NCI-H187 (cell line): ENCODE measurements at regions not wholly inside any gene's neighbourhood (a gene's known extent, or its start where the extent isn't known, plus 50 kb on each side); places are given as distances from the start of the nearest gene placed in this dataset.
"Not testable (repeated sequence)": the region's sequence is repeated elsewhere in the genome, so short reads cannot be mapped to it uniquely, and the experiment has no call there.

ENCODE experiments used
- DNase-seq, 2 experiments: peaks; one replicate each; lab custom pipeline; 2025; lab: John Stamatoyannopoulos, UW

- no peak for DNase-seq
Measured at GRCh38 chr1:235059221-235059620, 69.4 kb downstream of the TOMM20 start.

DNA sequence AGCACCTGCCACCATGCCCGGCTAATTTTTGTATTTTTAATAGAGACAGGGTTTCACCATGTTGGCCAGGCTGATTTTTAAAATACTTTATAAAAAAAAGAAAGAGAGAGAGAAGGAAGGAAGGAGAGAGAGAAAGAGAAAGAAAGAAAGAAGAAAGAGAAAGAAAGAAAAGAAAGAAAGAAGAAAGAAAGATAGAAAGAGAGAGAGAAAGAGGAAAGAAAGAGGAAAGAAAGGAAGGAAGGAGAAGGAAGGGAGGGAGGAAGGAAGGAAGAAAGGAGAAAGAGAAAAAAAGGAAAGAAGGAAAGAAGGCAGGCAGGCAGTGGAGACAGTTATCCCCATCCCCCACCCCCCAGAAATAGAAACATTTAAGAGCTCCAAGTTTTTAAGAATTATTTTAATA, 69.9 kb downstream of the TOMM20 start:
- DNase-seq: no peak

GRCh38 chr1:235057385-235058306, 71.0 kb downstream of the TOMM20 start:
- no peak for DNase-seq

DNA sequence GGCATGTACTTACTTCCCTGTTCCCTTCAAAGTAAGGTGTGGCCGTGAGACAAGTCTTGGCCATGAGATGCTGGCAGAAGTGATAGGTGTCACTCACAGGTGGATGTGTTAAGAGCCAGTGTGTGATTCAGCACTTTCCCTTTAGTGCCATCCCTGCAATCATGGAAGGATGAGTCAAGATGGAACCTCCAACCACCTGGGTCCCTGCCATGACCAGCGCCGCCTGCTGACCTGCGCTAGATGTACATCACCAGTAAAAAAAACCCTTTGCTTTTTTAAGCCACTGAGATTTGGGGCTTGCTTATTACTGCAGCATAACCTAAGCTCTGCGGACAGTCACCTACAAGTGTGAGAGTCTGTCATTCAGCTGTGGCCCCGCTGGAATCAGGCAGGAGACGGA, 71.7 kb downstream of the TOMM20 start:
- DNase-seq: no peak

DNA sequence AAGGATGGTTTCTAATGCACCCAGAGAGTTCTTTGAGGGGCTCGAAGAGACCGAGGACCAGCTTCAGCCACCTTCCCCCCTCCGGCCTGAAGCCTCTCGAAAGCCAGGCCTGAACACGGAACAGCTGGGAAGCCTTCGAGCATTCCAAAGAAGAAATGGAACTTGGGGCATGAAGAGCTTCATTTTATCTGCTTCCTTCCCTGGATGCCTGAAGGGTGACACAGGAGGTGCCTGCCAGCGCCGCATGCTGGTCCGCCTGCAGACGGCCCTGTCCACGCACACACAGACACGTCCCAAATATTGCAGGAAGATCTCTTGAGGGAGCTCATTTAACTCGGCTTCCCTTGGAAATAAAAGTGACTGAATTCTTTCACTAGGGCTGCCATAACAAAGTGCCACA, 73.7 kb downstream of the TOMM20 start:
- DNase-seq: no peak

DNA sequence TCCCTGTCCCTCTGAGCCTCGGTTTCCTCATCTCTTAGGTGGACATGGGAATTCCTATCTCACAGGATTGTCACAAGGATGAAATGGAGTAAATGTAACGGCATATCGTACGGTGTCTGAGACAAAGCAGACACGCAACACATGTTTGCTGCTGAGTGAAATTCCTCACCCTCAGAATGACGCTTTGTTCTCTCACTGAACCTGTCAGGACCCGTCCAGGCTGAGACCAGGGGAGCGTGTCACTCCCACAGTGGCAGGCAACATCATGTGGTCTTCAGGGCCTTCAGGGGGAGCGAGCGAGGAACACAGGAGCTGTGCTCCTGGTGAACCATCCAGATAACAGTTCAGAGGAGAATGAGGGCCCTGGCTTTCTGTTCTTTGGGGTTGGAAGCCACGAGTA, 74.2 kb downstream of the TOMM20 start:
- DNase-seq: no peak

GRCh38 chr1:235052067-235053008, 76.3 kb downstream of the TOMM20 start:
- no peak for DNase-seq

DNA sequence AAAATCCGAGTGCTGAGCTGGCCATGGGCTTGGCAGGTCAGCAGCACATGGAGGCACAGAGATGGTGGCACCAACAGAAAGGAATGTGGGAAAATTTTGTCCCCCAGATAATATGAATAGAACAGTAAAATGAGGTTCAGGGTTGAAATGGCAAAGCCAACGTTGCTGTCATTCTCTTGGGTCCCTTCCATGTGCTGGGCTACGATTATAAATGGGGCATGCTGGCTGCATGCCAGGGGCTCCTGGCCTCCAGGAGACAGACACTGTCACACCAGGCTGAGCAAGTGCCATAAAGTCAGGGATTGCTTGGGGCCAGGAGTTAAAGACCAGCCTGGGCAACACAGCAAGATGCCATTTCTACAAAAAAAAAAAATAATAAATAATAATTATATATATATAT, 77.1 kb downstream of the TOMM20 start:
- no peak for DNase-seq

DNA sequence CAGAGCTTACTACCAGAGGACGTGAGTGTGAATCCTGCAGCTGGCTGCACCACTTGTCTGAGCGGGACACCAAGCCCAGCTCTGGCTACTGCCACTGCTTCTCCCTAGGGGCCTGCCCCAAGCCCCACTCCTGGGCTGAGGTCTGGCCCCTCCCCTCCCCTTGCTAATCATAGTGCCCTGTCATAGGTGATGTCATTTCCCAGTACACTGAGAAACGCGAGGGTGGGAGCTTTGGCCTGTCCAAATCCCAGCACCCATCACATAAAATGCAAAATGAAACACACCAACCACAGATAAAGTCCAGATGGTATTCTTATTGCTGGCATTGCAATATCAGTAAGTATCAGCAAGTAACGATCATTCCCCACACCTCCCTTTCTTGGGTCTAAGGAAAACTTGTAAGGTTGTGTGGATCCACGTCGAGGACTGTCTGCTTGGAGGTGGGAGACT, 77.7 kb downstream of the TOMM20 start:
- no peak for DNase-seq

DNA sequence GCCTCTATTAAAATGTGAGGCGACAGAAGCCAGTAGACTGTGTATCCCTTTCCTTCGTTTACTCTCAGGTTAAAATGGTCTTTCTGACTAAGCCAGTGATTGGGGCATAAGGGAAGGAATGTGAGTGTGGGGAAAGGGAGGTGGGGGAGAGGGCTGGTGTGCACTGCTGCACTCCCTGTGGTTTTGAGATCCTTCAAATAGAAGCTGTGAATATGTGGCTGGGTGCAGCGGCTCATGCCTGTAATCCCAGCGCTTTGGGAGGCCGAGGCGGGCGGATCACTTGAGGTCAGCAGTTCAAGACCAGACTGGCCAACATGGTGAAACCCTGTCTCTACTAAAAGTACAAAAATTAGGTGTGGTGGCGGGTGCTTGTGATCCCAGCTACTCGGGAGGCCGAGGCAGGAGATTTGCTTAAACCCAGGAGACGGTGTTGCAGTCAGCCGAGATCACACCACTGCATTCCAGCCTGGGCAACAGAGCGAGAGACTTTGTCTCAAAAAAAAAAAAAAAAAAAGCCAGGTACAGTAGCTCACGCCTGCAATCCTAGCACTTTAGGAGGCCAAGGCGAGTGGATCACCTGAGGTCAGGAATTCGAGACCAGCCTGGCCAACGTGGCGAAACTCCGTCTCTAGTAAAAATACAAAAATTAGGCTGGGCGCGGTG, 78.8 kb downstream of the TOMM20 start:
- not testable (repeated sequence) for DNase-seq

DNA sequence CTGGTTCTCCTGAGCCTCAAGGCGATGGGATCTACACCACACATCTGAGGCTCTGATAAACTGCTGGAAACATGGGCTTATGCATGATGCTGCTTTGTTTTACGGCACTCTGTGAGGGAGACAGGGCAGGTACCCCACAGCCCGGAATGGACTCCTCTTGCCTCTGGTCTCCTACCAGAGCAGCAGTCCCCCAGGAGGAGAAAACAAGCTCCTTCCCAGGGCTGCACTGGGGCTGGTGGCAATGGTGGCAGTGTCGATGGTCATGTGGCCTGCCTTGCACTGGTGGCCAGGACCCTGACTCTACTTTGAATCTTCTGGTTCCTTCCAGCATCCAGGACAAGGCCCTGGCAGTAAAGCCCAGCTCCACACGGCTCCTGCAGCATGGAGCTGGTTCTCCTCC, 79.4 kb downstream of the TOMM20 start:
- no peak for DNase-seq

GRCh38 chr1:235047331-235047871, 81.2 kb downstream of the TOMM20 start:
- no peak for DNase-seq

DNA sequence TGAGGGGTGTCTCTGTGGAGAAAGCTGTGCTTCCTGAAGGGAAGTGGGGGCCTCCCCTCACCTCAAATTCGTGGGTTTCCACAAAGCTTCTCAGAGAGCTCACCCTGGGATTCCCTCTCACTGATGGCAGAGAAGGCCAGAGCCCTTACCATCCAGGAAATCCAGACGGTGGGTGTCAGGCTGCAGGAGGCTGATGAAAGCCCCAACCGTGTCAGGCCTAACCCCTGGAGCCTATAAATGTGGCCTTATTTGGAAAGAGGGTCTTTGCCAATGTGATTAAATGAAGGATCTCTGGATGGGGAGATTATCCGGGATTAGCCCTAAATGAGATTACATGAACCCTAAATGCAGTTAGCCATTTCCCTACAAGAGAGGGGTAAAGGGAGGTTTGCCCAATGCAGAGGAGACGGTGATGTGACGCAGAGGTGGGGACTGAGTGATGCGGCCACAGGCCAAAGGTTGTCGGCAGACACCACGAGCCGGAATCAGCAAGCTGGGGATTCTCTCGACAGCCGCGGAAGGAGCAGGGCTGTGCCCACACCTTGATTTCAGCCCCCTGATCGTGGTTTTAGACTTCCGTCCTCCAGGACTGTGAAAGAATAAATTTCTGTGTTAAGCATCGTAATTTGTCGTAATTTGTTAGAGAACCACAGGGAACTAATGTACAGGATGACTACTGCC, 82.6 kb downstream of the TOMM20 start:
- DNase-seq: no peak

DNA sequence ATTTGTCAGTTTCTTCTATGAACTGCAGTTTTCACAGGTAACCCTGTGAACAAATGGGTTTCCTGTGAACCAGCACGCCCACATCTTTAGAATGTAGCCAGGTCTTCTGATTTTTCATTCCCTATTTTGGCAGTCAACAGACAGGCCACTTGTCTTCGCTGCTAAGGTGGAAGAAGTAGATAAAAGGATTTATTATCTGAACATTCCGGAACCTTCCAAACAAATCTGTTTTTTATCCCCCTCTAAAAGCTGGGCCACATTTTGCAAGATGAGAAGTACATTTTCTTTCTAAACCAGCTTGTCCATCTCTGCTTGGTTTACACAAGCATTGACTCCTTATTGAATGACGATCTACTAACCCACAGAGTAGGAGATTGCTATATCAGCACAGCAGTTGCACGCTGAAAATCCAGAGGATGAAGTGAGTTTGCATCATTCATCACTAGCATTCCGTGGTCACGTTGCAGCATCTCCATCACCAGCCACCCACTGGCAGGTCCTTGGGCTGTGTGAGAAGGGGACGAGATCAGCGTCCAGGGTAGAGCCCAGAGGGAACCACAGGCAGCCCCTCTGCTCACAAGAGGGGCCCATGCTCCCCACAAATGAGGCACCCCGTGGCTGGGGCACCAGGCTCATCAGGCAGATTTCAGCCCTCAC, 83.5 kb downstream of the TOMM20 start:
- DNase-seq: no peak

DNA sequence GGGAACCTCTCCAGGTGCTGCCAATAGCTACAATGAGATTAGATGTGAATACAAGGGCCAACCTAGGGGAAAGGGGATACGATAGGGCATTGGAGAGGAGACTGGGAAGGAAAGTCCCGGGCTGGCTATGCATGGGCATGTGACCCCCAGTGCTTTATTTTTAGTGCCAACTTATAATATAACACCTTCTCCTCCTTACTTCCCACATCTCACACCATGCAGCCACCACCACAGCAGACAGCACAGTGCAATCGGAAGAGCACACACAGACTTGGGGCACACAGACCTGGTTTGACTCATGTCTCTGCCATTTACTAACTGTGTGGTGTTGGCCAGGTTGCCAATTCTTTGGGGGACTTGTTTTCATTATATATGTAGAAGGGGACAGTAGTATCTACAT, 85.4 kb downstream of the TOMM20 start:
- no peak for DNase-seq

- DNase-seq: no peak
Measured at GRCh38 chr1:235038701-235039100, 89.9 kb downstream of the TOMM20 start.

DNA sequence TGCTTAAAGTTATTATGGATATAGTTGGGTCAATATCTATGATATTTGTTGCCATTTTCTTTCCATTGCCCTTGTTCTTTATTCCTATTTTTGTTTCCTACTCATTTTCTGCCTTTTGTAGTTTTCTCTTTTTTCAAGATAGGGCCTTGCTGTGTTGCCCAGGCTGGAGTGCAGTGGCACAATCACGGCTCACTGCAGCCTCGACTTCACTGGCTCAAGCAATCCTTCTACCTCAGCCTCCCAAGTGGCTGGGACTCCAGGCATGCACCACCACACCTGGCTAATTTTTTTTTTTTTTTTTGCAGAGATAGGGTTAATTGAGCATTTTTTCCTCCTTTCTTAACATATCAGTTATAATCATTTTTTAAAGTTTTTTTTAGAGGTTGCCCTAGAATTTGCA, 92.7 kb downstream of the TOMM20 start:
- no peak for DNase-seq

DNA sequence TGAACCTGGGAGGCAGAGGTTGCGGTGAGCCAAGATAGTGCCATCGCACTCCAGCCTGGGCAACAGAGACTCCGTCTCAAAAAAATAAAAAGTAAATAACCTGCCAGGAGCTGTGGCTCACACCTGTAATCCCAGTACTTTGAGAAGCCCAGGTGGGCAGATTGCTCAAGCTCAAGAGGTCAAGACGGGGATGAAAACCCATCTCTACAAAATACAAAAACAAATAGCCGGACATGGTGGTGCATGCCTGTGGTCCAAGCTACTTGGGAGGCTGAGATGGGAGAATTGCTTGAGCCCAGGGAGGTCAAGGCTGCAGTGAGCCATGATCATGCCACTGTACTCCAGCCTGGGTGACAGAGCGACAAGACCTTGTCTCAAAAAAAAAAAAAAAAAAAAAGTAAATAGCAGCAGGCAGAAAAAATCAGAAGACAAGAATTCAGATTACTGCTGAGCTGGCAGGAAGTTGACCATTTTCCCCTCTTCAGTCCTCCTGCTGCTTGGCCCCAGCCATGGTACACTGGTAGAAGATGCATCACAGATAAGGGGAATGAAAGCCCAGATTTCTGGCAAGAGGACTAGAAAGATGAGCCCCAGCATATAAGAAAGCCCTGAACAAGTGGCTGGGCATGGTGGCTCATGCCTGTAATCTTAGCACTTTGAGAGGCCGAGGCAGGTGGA, 97.6 kb downstream of the TOMM20 start:
- DNase-seq: no peak

DNA sequence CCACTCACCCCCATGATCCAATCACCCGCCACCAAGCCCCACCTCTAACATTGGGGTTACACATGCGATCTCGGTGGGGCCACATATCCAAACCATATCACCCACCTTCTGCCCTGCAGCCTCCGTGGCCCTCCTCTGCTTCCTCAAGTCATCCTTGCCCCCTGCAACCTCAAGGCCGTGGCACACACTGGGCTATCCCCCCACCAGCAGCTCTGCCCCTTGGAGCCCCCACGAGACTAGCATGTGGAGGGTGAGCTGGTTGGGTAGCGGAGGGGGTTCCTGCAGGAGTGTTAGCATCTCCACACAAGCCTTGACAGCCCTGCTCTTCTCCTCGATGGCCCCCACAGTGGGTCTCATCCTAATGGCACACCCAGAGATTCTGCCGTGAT, 100.8 kb downstream of the TOMM20 start:
- DNase-seq: no peak
